HG02852 (cell line): ENCODE measurements at regions not wholly inside any gene's neighbourhood (a gene's known extent, or its start where the extent isn't known, plus 50 kb on each side); places are given as distances from the start of the nearest gene placed in this dataset.
A peak's percentile ranks its signal among the peaks of the same experiment; 100 is the strongest.
"Not testable (repeated sequence)": the region's sequence is repeated elsewhere in the genome, so short reads cannot be mapped to it uniquely, and the experiment has no call there.

Source experiments
- ATAC-seq: cut with Tn5 transposase; IDR thresholded peaks from one replicate; pipeline ENCODE4 v1.9.1; 2021; ENCODE audit warnings: mild to moderate bottlenecking, moderate library complexity; ENCODE audit not compliant: unreplicated experiment

DNA sequence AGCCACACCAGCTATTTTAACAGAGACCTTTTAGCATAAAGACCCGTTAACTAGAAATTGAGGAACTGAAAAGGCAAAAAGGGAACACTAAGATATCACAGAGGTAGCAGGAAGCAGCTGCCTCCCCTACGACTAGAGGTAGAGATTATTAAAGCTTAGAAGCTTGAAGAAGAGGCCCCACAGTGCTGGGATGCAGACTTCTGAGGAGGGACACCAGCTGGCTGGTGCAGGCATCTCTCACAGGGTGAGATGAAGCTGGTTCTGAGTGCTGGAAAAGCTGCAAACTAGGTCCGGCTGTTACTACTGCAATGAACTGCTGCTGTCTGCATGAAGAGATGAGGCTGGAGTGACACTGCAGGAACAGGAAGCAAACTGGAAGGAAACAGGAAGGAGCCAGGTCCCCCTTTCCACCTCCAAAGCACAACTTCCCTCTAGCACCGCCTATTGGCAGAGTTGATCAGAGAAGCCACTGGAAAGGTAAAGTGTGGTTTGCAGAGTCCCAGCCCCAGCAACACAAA is 61.2 kb upstream of the MRPS9 start:
- peak; percentile 98 for ATAC-seq

DNA sequence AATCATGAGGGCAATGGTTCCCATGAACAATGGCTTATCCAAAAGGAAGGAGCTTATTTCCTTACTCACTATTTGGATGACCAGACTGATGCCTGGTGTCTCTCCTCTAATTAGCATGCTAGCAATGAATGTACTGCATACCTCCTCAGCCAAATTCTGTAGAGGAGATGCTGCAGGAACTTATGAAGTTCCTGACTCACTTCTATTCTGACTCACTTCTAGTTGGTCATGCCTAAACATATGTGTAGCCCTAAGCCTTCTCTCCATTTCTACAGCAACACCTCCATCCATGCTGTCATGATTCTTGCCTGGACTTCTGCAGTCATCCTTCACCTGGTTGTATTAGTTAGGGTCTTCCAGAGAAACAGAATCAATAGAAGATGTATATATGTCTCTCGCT is 59.9 kb upstream of the MRPS9 start:
- ATAC-seq, result no peak

DNA sequence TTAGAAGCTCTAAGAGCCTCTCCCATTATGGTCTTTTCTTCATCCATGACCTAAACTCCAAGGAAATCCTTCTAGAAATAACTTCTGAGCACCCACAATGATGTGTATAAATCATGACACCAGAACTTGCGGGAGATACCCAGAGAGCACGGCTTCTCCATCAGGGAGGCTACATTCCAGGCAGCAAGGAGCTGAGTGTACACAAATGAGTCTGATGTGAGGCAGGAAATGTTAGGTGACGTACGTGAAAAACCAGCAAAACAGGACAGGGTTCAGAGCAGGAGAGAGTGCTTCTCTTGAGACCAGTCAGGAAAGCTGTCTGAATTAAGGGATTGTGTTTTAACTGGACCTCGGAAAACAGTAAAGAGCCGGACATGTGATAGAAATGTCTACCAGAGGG is 58.1 kb upstream of the MRPS9 start:
- ATAC-seq, result not testable (repeated sequence)

DNA sequence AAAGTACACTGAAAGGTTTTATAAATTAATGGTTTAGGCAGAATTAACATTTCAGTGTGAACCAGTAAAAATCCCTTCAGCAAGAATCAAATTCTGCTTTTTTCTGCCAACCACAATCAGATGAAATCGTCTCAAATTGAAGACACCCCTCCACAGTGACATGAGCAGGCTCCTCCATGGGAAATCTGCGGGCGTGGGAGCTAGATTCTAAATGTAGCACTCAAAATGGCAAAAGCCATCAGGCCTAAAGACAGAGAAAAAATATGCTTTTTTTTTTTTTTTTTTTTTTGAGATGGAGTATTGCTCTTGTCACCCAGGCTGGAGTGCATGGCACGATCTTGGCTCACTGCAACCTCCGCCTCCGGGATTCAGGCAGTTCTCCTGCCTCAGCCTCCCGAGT is 55.8 kb upstream of the MRPS9 start:
- no peak for ATAC-seq
